ENCODE measurements at regions not wholly inside any gene's neighbourhood (a gene's known extent, or its start where the extent isn't known, plus 50 kb on each side); places are given as distances from the start of the nearest gene placed in this dataset.

GRCh38 chr16:82395212-82395611 lies 225.2 kb upstream of the MPHOSPH6 start:
- DNase-seq (no peak), ATAC-seq (no peak)
- intact Hi-C loops (cut with DNase I): no loop called here
- TF ChIP-seq CTCF (IDR thresholded peaks at IDR 0.05): no peak
- Histone ChIP-seq H3K4me1 (no peaks in the 10 kb centered on the region), H3K4me3 (no peak overlapping the region), H3K27me3 (no peaks in the 10 kb centered on the region), H3K36me3 (no peaks in the 10 kb centered on the region), H3K27ac (no peak overlapping the region), H3K9me3 (no peaks in the 10 kb centered on the region)

- Histone ChIP-seq H3K4me1 (peaks cover 1% of the 10 kb centered on the region), H3K27me3 (no peaks in the 10 kb centered on the region), H3K4me3 (no peak overlapping the region), H3K36me3 (no peaks in the 10 kb centered on the region), H3K9me3 (no peaks in the 10 kb centered on the region), H3K27ac (no peak overlapping the region)
- no peak for ATAC-seq
- no peak for DNase-seq
- intact Hi-C loops (cut with DNase I): no loop called here
- no peak for TF ChIP-seq CTCF (IDR thresholded peaks at IDR 0.05)
Observed at GRCh38 chr16:82391690-82392089, 221.7 kb upstream of the MPHOSPH6 start.

GRCh38 chr16:82389956-82390650 lies 220.1 kb upstream of the MPHOSPH6 start:
- no peak for ATAC-seq
- intact Hi-C loops (cut with DNase I): no loop called here
- H3K4me3 ChIP-seq: no peak overlapping the region
- H3K36me3 ChIP-seq: no peaks in the 10 kb centered on the region
- no peak overlapping the region for H3K27ac ChIP-seq
- H3K9me3 ChIP-seq: no peaks in the 10 kb centered on the region
- peaks cover 6% of the 10 kb centered on the region for H3K4me1 ChIP-seq
- DNase-seq: no peak
- TF ChIP-seq CTCF (IDR thresholded peaks at IDR 0.05): no peak
- no peaks in the 10 kb centered on the region for H3K27me3 ChIP-seq

- H3K9me3 ChIP-seq: no peaks in the 10 kb centered on the region
- DNase-seq: no peak
- TF ChIP-seq CTCF (IDR thresholded peaks at IDR 0.05): no peak
- H3K36me3 ChIP-seq: no peaks in the 10 kb centered on the region
- peaks cover 6% of the 10 kb centered on the region for H3K4me1 ChIP-seq
- peak; percentile 40 for ATAC-seq
- H3K4me3 ChIP-seq: no peak overlapping the region
- H3K27ac ChIP-seq: no peak overlapping the region
- no peaks in the 10 kb centered on the region for H3K27me3 ChIP-seq
- intact Hi-C loops (cut with DNase I): no loop called here
Observed at GRCh38 chr16:82386761-82387160, 216.7 kb upstream of the MPHOSPH6 start.

GRCh38 chr16:82384949-82385348 lies 214.9 kb upstream of the MPHOSPH6 start:
- no peaks in the 10 kb centered on the region for H3K36me3 ChIP-seq
- no peaks in the 10 kb centered on the region for H3K9me3 ChIP-seq
- DNase-seq: no peak
- no peak for ATAC-seq
- intact Hi-C loops (cut with DNase I): no loop called here
- H3K27me3 ChIP-seq: no peaks in the 10 kb centered on the region
- no peak for TF ChIP-seq CTCF (IDR thresholded peaks at IDR 0.05)
- no peak overlapping the region for H3K4me3 ChIP-seq
- peaks cover 6% of the 10 kb centered on the region for H3K4me1 ChIP-seq
- no peak overlapping the region for H3K27ac ChIP-seq

GRCh38 chr16:82384017-82384416 lies 214.0 kb upstream of the MPHOSPH6 start:
- no peak overlapping the region for H3K27ac ChIP-seq
- DNase-seq (no peak), ATAC-seq (no peak)
- intact Hi-C loops (cut with DNase I): no loop called here
- H3K36me3 ChIP-seq: no peaks in the 10 kb centered on the region
- no peak overlapping the region for H3K4me3 ChIP-seq
- H3K4me1 ChIP-seq: peaks cover 6% of the 10 kb centered on the region
- no peaks in the 10 kb centered on the region for H3K27me3 ChIP-seq
- no peaks in the 10 kb centered on the region for H3K9me3 ChIP-seq
- TF ChIP-seq CTCF (IDR thresholded peaks at IDR 0.05): no peak
